ENCODE measurements at regions not wholly inside any gene's neighbourhood (a gene's known extent, or its start where the extent isn't known, plus 50 kb on each side); places are given as distances from the start of the nearest gene placed in this dataset.
"Not testable (repeated sequence)": the region's sequence is repeated elsewhere in the genome, so short reads cannot be mapped to it uniquely, and the experiment has no call there.

- Histone ChIP-seq H3K36me3 (no peaks in the 10 kb centered on the region), H3K4me3 (no peak overlapping the region), H3K4me1 (no peaks in the 10 kb centered on the region), H3K27ac (no peak overlapping the region), H3K27me3 (no peaks in the 10 kb centered on the region), H3K9me3 (no peaks in the 10 kb centered on the region)
- DNase-seq (ENCODE audit: low spot score) = no peak
- TF ChIP-seq CTCF (IDR thresholded peaks at IDR 0.05) = no peak
Observed at GRCh38 chr5:100668511-100668910, 133.3 kb downstream of the FAM174A start.

GRCh38 chr5:100676817-100677631 lies 141.8 kb downstream of the FAM174A start:
- Histone ChIP-seq H3K27me3 (no peaks in the 10 kb centered on the region), H3K36me3 (no peaks in the 10 kb centered on the region), H3K27ac (no peak overlapping the region), H3K9me3 (peaks cover 0 to 8% of the 10 kb centered on the region in 2 donors), H3K4me1 (no peaks in the 10 kb centered on the region), H3K4me3 (no peak overlapping the region)
- no peak for TF ChIP-seq CTCF (IDR thresholded peaks at IDR 0.05)
- DNase-seq (ENCODE audit: low spot score) = no peak

- Histone ChIP-seq H3K9me3 (peaks cover 0 to 29% of the 10 kb centered on the region in 2 donors), H3K4me1 (no peaks in the 10 kb centered on the region), H3K4me3 (no peak overlapping the region), H3K27me3 (no peaks in the 10 kb centered on the region), H3K36me3 (no peaks in the 10 kb centered on the region), H3K27ac (no peak overlapping the region)
- DNase-seq (ENCODE audit: low spot score) = no peak
- TF ChIP-seq CTCF (IDR thresholded peaks at IDR 0.05) = no peak
Observed at GRCh38 chr5:100682625-100683024, 147.5 kb downstream of the FAM174A start.

GRCh38 chr5:100683881-100684280 lies 148.7 kb downstream of the FAM174A start:
- no peak overlapping the region for H3K4me3 ChIP-seq
- H3K27ac ChIP-seq = no peak overlapping the region
- TF ChIP-seq CTCF (IDR thresholded peaks at IDR 0.05) = no peak
- peaks cover 0 to 29% of the 10 kb centered on the region in 2 donors for H3K9me3 ChIP-seq
- H3K4me1 ChIP-seq = no peaks in the 10 kb centered on the region
- no peaks in the 10 kb centered on the region for H3K27me3 ChIP-seq
- H3K36me3 ChIP-seq = no peaks in the 10 kb centered on the region
- no peak for DNase-seq (ENCODE audit: low spot score)

- not testable (repeated sequence) for H3K27ac ChIP-seq; H3K4me1 ChIP-seq; H3K36me3 ChIP-seq; H3K4me3 ChIP-seq; DNase-seq (ENCODE audit: low spot score); H3K27me3 ChIP-seq
- H3K9me3 ChIP-seq = peaks cover 0 to 29% of the 10 kb centered on the region in 2 donors
Observed at GRCh38 chr5:100685122-100685521, 149.9 kb downstream of the FAM174A start.

- not testable (repeated sequence) for H3K27ac ChIP-seq; H3K36me3 ChIP-seq; H3K4me3 ChIP-seq; DNase-seq (ENCODE audit: low spot score); H3K9me3 ChIP-seq; H3K4me1 ChIP-seq; H3K27me3 ChIP-seq
Observed at GRCh38 chr5:100688834-100689233, 153.7 kb downstream of the FAM174A start.

- no peak overlapping the region for H3K4me3 ChIP-seq
- no peak for TF ChIP-seq CTCF (IDR thresholded peaks at IDR 0.05)
- DNase-seq (ENCODE audit: low spot score) = no peak
- H3K36me3 ChIP-seq = no peaks in the 10 kb centered on the region
- H3K27me3 ChIP-seq = no peaks in the 10 kb centered on the region
- no peaks in the 10 kb centered on the region for H3K4me1 ChIP-seq
- no peaks in the 10 kb centered on the region for H3K9me3 ChIP-seq
- H3K27ac ChIP-seq = no peak overlapping the region
Observed at GRCh38 chr5:100690036-100690560, 154.9 kb downstream of the FAM174A start.
